ENCODE measurements at regions not wholly inside any gene's neighbourhood (a gene's known extent, or its start where the extent isn't known, plus 50 kb on each side); places are given as distances from the start of the nearest gene placed in this dataset.

DNA sequence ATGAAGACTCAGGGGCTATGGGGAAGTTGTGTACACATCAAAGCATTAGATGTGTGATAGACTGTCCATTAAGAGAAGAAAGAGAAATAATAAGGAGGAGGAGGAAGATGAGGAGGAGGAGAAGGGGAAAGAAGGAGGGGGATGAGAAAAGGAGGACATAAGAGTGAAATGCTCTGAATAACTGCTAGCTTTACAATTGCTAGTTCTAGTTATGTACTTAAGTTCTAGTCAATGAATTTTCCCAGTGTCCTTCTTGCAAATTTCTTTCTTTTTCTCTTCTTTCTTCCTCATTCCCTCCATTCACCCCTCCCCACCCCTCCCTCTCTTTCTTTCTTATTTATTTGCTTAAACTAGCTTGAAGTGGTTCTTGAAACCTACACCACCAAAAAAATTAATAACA, 534.9 kb upstream of the GRAMD2B start:
- POLR2A ChIA-PET, result no interaction called here
- H3K36me3 ChIP-seq (ENCODE audit: control insufficient read depth, insufficient read depth, low read length), result no peaks in the 10 kb centered on the region
- TF ChIP-seq, protein P1, sequence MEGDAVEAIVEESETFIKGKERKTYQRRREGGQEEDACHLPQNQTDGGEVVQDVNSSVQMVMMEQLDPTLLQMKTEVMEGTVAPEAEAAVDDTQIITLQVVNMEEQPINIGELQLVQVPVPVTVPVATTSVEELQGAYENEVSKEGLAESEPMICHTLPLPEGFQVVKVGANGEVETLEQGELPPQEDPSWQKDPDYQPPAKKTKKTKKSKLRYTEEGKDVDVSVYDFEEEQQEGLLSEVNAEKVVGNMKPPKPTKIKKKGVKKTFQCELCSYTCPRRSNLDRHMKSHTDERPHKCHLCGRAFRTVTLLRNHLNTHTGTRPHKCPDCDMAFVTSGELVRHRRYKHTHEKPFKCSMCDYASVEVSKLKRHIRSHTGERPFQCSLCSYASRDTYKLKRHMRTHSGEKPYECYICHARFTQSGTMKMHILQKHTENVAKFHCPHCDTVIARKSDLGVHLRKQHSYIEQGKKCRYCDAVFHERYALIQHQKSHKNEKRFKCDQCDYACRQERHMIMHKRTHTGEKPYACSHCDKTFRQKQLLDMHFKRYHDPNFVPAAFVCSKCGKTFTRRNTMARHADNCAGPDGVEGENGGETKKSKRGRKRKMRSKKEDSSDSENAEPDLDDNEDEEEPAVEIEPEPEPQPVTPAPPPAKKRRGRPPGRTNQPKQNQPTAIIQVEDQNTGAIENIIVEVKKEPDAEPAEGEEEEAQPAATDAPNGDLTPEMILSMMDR (IDR thresholded peaks at IDR 0.05; ENCODE audit: insufficient read depth in 1 of 2, low read depth in 1 of 2, low read length in 1 of 2, severe bottlenecking in 1 of 2, unreplicated experiment in 1 of 2), result no peak
- Mint-ChIP-seq H3K36me3 (ENCODE audit: insufficient read depth, unreplicated experiment) (no peaks in the 10 kb centered on the region), H3K4me3 (ENCODE audit: unreplicated experiment) (no peak overlapping the region), H3K27me3 (ENCODE audit: insufficient read depth, unreplicated experiment) (peaks cover 10% of the 10 kb centered on the region), H3K9me3 (ENCODE audit: unreplicated experiment) (no peaks in the 10 kb centered on the region), H3K4me1 (ENCODE audit: low read depth, unreplicated experiment) (no peaks in the 10 kb centered on the region), H3K27ac (ENCODE audit: unreplicated experiment) (no peak overlapping the region)
- no peaks in the 10 kb centered on the region for H3K27me3 ChIP-seq (replicated peaks; ENCODE audit: control insufficient read depth, insufficient read depth, low read length)
- CTCF ChIA-PET, result no interaction called here
- H3K4me3 ChIP-seq (ENCODE audit: low read depth, low read length), result no peak overlapping the region
- intact Hi-C loops (cut with micrococcal nuclease; ENCODE audit: unreplicated experiment), result no loop called here
- BruUV-seq (replicated peaks), result no TSS peak
- no peaks in the 10 kb centered on the region for H3K9me3 ChIP-seq
- H3K4me1 ChIP-seq, result no peaks in the 10 kb centered on the region
- no peak for DNase-seq

DNA sequence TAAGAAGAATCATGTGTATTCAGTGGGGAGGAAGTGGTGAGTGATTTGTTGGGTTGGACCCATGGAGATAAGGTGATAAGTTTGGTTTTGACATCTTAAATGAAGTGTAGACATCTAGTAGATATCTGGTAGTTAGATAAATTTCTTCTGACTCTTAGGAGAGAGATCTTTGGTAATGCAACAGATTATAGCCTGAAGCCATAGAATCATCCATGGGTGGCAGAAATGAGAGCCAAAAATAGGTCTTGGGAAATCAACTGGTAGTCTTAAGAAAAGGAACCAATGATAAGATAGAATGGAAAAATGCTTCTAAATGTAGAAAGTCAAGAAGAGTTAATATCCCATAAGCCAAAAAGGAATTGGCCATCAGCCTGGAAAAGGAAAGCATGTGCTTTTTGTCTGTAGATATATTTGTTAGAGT, 532.7 kb upstream of the GRAMD2B start:
- no peaks in the 10 kb centered on the region for H3K36me3 Mint-ChIP-seq (ENCODE audit: insufficient read depth, unreplicated experiment)
- BruUV-seq (replicated peaks), result no TSS peak
- POLR2A ChIA-PET, result no interaction called here
- no peak for DNase-seq
- H3K9me3 Mint-ChIP-seq (ENCODE audit: unreplicated experiment), result no peaks in the 10 kb centered on the region
- Histone ChIP-seq H3K36me3 (ENCODE audit: control insufficient read depth, insufficient read depth, low read length) (no peaks in the 10 kb centered on the region), H3K4me1 (no peaks in the 10 kb centered on the region), H3K9me3 (no peaks in the 10 kb centered on the region), H3K27me3 (replicated peaks; ENCODE audit: control insufficient read depth, insufficient read depth, low read length) (no peaks in the 10 kb centered on the region), H3K4me3 (ENCODE audit: low read depth, low read length) (no peak overlapping the region)
- peaks cover 9% of the 10 kb centered on the region for H3K27me3 Mint-ChIP-seq (ENCODE audit: insufficient read depth, unreplicated experiment)
- TF ChIP-seq, protein P1 (IDR thresholded peaks at IDR 0.05; ENCODE audit: insufficient read depth in 1 of 2, low read depth in 1 of 2, low read length in 1 of 2, severe bottlenecking in 1 of 2, unreplicated experiment in 1 of 2), result no peak
- intact Hi-C loops (cut with micrococcal nuclease; ENCODE audit: unreplicated experiment), result no loop called here
- CTCF ChIA-PET, result no interaction called here
- no peak overlapping the region for H3K27ac Mint-ChIP-seq (ENCODE audit: unreplicated experiment)
- no peak overlapping the region for H3K4me3 Mint-ChIP-seq (ENCODE audit: unreplicated experiment)
- H3K4me1 Mint-ChIP-seq (ENCODE audit: low read depth, unreplicated experiment), result no peaks in the 10 kb centered on the region

- Mint-ChIP-seq H3K4me3 (ENCODE audit: unreplicated experiment) (no peak overlapping the region), H3K36me3 (ENCODE audit: insufficient read depth, unreplicated experiment) (no peaks in the 10 kb centered on the region), H3K27ac (ENCODE audit: unreplicated experiment) (no peak overlapping the region), H3K9me3 (ENCODE audit: unreplicated experiment) (no peaks in the 10 kb centered on the region), H3K4me1 (ENCODE audit: low read depth, unreplicated experiment) (no peaks in the 10 kb centered on the region), H3K27me3 (ENCODE audit: insufficient read depth, unreplicated experiment) (peaks cover 9% of the 10 kb centered on the region)
- DNase-seq, result no peak
- Histone ChIP-seq H3K27me3 (replicated peaks; ENCODE audit: control insufficient read depth, insufficient read depth, low read length) (no peaks in the 10 kb centered on the region), H3K4me3 (ENCODE audit: low read depth, low read length) (no peak overlapping the region), H3K36me3 (ENCODE audit: control insufficient read depth, insufficient read depth, low read length) (no peaks in the 10 kb centered on the region), H3K4me1 (no peaks in the 10 kb centered on the region), H3K9me3 (no peaks in the 10 kb centered on the region)
- intact Hi-C loops (cut with micrococcal nuclease; ENCODE audit: unreplicated experiment), result no loop called here
- POLR2A ChIA-PET, result no interaction called here
- no TSS peak for BruUV-seq (replicated peaks)
- CTCF ChIA-PET, result no interaction called here
- TF ChIP-seq, protein P1 (IDR thresholded peaks at IDR 0.05; ENCODE audit: insufficient read depth in 1 of 2, low read depth in 1 of 2, low read length in 1 of 2, severe bottlenecking in 1 of 2, unreplicated experiment in 1 of 2), result no peak
Measured at GRCh38 chr5:125891061-125891725, 532.0 kb upstream of the GRAMD2B start.
